Neural progenitor cell (in vitro differentiated cells): ENCODE measurements at regions not wholly inside any gene's neighbourhood (a gene's known extent, or its start where the extent isn't known, plus 50 kb on each side); places are given as distances from the start of the nearest gene placed in this dataset.

Experiments used
- CTCF ChIP-seq: fragments of 200-600 bp; sonication (generic); IDR thresholded peaks from 2 replicates; pipeline ENCODE4 v1.5.1; 2017; ENCODE audit warnings: antibody characterized with exemption, mild to moderate bottlenecking
- EZH2 ChIP-seq: fragments of 200-600 bp; sonication (generic); IDR thresholded peaks from 2 replicates; pipeline ENCODE4 v1.6.1; 2017; ENCODE audit warnings: antibody characterized with exemption, mild to moderate bottlenecking, moderate library complexity

GRCh38 chr10:22849077-22849805 lies 78.6 kb upstream of the ARMC3 start:
- no peak for TF ChIP-seq EZH2
- TF ChIP-seq CTCF: no peak
